K562 (cell line): ENCODE measurements at regions not wholly inside any gene's neighbourhood (a gene's known extent, or its start where the extent isn't known, plus 50 kb on each side); places are given as distances from the start of the nearest gene placed in this dataset.

ENCODE experiments used
- ATAC-seq: fragments of 200-7000 bp; cut with Tn5 transposase; 3 replicates; pipeline ENCODE4 v1.9.1; 2020; ENCODE audit warnings: moderate library complexity
- BruUV-seq: library from RNA; stranded (reverse); fragments of 400-500 nt; replicated peaks from 2 replicates; lab custom pipeline; 2021; lab: Mats Ljungman, UMichigan
- CTCF ChIA-PET: fragments of 300-600 bp; formaldehyde crosslinking; extraction: SDS; loops from one replicate; lab custom pipeline; 2021; ENCODE audit warnings: low intra/inter-chr PET ratio; lab: Yijun Ruan, JAX
- POLR2A ChIA-PET: fragments of 300-600, 350-650 bp; sonication (Branson Sonifier 250); formaldehyde crosslinking; extraction: SDS; loops from one replicate; lab custom pipeline; 2021; ENCODE audit warnings: antibody characterized with exemption, inconsistent platforms; lab: Yijun Ruan, JAX
- DNase-seq, 4 experiments: peaks; one replicate each; pipeline versions ENCODE4 v3.0.0 to v3.0.0-alpha.2; 2011 to 2018; ENCODE audit warnings: low spot score in 3 of 4, mixed read lengths in 3 of 4; ENCODE audit errors: extremely low read depth in 1 of 4
- FAIRE-seq: peaks from 2 replicates; lab custom pipeline; 2011; peaks lifted over from hg19 to GRCh38; lab: Jason Lieb, UNC
- H2AFZ ChIP-seq: 2 replicates; pipeline ENCODE4 v1.6.0; 2011; ENCODE audit warnings: low read depth, low read length, control low read depth, inconsistent platforms
- H3K27ac ChIP-seq: fragments of 200-600 bp; 3 replicates; pipeline ENCODE4 v1.8.0; 2011; ENCODE audit warnings: low read depth, mild to moderate bottlenecking, control low read depth, inconsistent platforms, low read length, moderate library complexity, mixed read lengths; ENCODE audit errors: extremely low read depth
- H3K27me3 ChIP-seq, 2 experiments: fragments of 300-600 bp in 1 of 2; 2 replicates in 1 of 2; 3 replicates in 1 of 2; pipeline versions ENCODE4 v1.6.0 to v1.8.0; 2011; ENCODE audit warnings: inconsistent platforms in 2 of 2, low read length in 2 of 2, mild to moderate bottlenecking in 1 of 2, mixed read lengths in 1 of 2, moderate library complexity in 1 of 2; ENCODE audit not compliant: control insufficient read depth in 2 of 2, insufficient read depth in 2 of 2
- H3K36me3 ChIP-seq: fragments of 300-600 bp; 3 replicates; pipeline ENCODE4 v1.8.0; 2011; ENCODE audit warnings: mild to moderate bottlenecking, low read length, inconsistent platforms; ENCODE audit not compliant: control insufficient read depth, insufficient read depth
- H3K4me1 ChIP-seq, 2 experiments: fragments of 200-600 bp in 1 of 2; replicated peaks in 1 of 2; 2 replicates in 1 of 2; 3 replicates in 1 of 2; pipeline versions ENCODE4 v1.5.1 to v1.8.0; 2011; ENCODE audit warnings: inconsistent platforms in 2 of 2, low read length in 2 of 2, mild to moderate bottlenecking in 1 of 2, mixed read lengths in 1 of 2, moderate library complexity in 1 of 2; ENCODE audit not compliant: control insufficient read depth in 2 of 2, insufficient read depth in 2 of 2
- H3K4me2 ChIP-seq: 2 replicates; pipeline ENCODE4 v1.6.1; 2011; ENCODE audit warnings: low read length, control low read depth, inconsistent platforms, mixed read lengths; ENCODE audit not compliant: insufficient read depth
- H3K4me3 ChIP-seq: fragments of 200-600 bp; sonication (generic), shearing (Covaris generic); 2 replicates; pipeline ENCODE4 v1.5.1; 2016; ENCODE audit warnings: control low read depth, inconsistent platforms
- H3K79me2 ChIP-seq: fragments of 200-600 bp; 3 replicates; pipeline ENCODE4 v1.8.0; 2011; ENCODE audit warnings: low read length, inconsistent platforms; ENCODE audit not compliant: control insufficient read depth, insufficient read depth
- H3K9ac ChIP-seq, 2 experiments: 2 replicates each; pipeline versions ENCODE4 v1.6.0 to v1.6.1; 2011; ENCODE audit warnings: low read depth in 2 of 2, low read length in 2 of 2, control low read depth in 1 of 2, inconsistent platforms in 1 of 2, mild to moderate bottlenecking in 1 of 2, mixed read lengths in 1 of 2; ENCODE audit not compliant: insufficient read depth in 1 of 2
- H3K9me1 ChIP-seq: one replicate; pipeline ENCODE4 v1.6.0; 2011; ENCODE audit warnings: inconsistent platforms, mild to moderate bottlenecking, low read length, moderate library complexity; ENCODE audit not compliant: control insufficient read depth, insufficient read depth
- H3K9me3 ChIP-seq: replicated peaks from 2 replicates; pipeline ENCODE4 v1.5.1; 2011; ENCODE audit warnings: low read depth, low read length, inconsistent platforms; ENCODE audit not compliant: control insufficient read depth, insufficient read depth
- H4K20me1 ChIP-seq: replicated peaks from 2 replicates; pipeline ENCODE4 v1.6.1; 2011; ENCODE audit warnings: low read length, inconsistent platforms, mixed read lengths; ENCODE audit not compliant: control insufficient read depth, insufficient read depth
- C11orf30 ChIP-seq: fragments of 450-650 bp; IDR thresholded peaks from 2 replicates; pipeline ENCODE4 v1.6.1; 2016; ENCODE audit warnings: low read depth, mild to moderate bottlenecking
- CBX8 ChIP-seq: fragments of 200-600 bp; sonication (generic); IDR thresholded peaks from 2 replicates; pipeline ENCODE4 v1.6.1; 2012; ENCODE audit warnings: borderline replicate concordance, mixed run types, low read depth, mild to moderate bottlenecking, moderate library complexity, mixed read lengths, low read length, control low read depth, inconsistent platforms; ENCODE audit not compliant: poor library complexity, severe bottlenecking; ENCODE audit errors: extremely low read depth
- HDAC2 ChIP-seq: fragments of 450-650 bp; IDR thresholded peaks from 2 replicates; pipeline ENCODE4 v1.6.1; 2016; ENCODE audit warnings: mild to moderate bottlenecking
- KAT7 ChIP-seq: sonication (generic); formaldehyde crosslinking; IDR thresholded peaks from 2 replicates; pipeline ENCODE4 v1.8.0; 2022; ENCODE audit warnings: missing genetic modification reagents, mild to moderate bottlenecking, borderline replicate concordance
- KLF16 ChIP-seq: IDR thresholded peaks from 2 replicates; pipeline ENCODE4 v1.6.1; 2016; ENCODE audit warnings: antibody characterized with exemption
- MYC ChIP-seq, 2 experiments: fragments of 250-450 bp in 1 of 2; sonication (Bioruptor Pico) in 1 of 2; IDR thresholded peaks; 2 replicates each; pipeline versions ENCODE4 v1.5.1 to v1.6.1; 2012 to 2021; ENCODE audit warnings: low read depth in 2 of 2, borderline replicate concordance in 1 of 2, improper control_type of control experiment in 1 of 2, low read length in 1 of 2, mild to moderate bottlenecking in 1 of 2, moderate library complexity in 1 of 2
- NR2F6 ChIP-seq: fragments of 450-650 bp; formaldehyde crosslinking; IDR thresholded peaks from 2 replicates; pipeline ENCODE4 v1.4.0; 2020; ENCODE audit warnings: mild to moderate bottlenecking
- TBP ChIP-seq: optimal IDR thresholded peaks from 2 replicates; pipeline ENCODE3; 2011; ENCODE audit warnings: low read depth, low read length, improper control_type of control experiment
- ZBTB17 ChIP-seq: fragments of 450-650 bp; formaldehyde crosslinking; IDR thresholded peaks from 2 replicates; pipeline ENCODE4 v1.4.0; 2020; ENCODE audit warnings: mild to moderate bottlenecking
- ZNF140 ChIP-seq: fragments of 250-450 bp; sonication (Bioruptor Pico); IDR thresholded peaks from 2 replicates; pipeline ENCODE4 v1.8.0; 2021; ENCODE audit warnings: moderate library complexity, mild to moderate bottlenecking, inconsistent platforms
- ZNF696 ChIP-seq: fragments of 250-450 bp; sonication (Bioruptor Pico); conservative IDR thresholded peaks from 2 replicates; pipeline ENCODE4 v1.4.0; 2020; ENCODE audit warnings: mild to moderate bottlenecking, moderate library complexity
- WGBS: fragments of 100-300 bp; shearing (Covaris generic); methylation state at CpG from one replicate; pipeline ENCODE4 v1.1.6; 2016; ENCODE audit warnings: low coverage, mixed read lengths; ENCODE audit not compliant: insufficient coverage; ENCODE audit errors: missing lambda C conversion rate; 5-methylcytosine and 5-hydroxymethylcytosine counted together
- in situ Hi-C: fragments of 300-500 bp; cut with MboI; formaldehyde crosslinking; loops from 4 replicates; pipeline ENCODE4 v1.15.0; 2018; ENCODE audit warnings: inconsistent platforms, mixed read lengths
- intact Hi-C: fragments of 100-400 bp; cut with micrococcal nuclease; formaldehyde crosslinking; loops from 2 replicates; pipeline ENCODE4 v1.14.2; 2022
- TF ChIP-seq, protein P1 (sequence below): sonication (generic); formaldehyde crosslinking; IDR thresholded peaks from 2 replicates; pipeline ENCODE4 v1.8.1; 2023; ENCODE audit warnings: mild to moderate bottlenecking, missing genetic modification reagents
- TF ChIP-seq, protein P2 (sequence below): sonication (generic); formaldehyde crosslinking; IDR thresholded peaks from 2 replicates; pipeline ENCODE4 v1.8.0; 2022; ENCODE audit warnings: mild to moderate bottlenecking, missing genetic modification reagents
- TF ChIP-seq, protein P3 (sequence below): fragments of 150-350 bp; conservative IDR thresholded peaks from 2 replicates; pipeline ENCODE4 v1.6.1; 2014; ENCODE audit warnings: low read length
- TF ChIP-seq, protein P4 (sequence below): sonication (generic); formaldehyde crosslinking; IDR thresholded peaks from 2 replicates; pipeline ENCODE4 v1.8.0; 2022; ENCODE audit warnings: mild to moderate bottlenecking, missing genetic modification reagents

DNA sequence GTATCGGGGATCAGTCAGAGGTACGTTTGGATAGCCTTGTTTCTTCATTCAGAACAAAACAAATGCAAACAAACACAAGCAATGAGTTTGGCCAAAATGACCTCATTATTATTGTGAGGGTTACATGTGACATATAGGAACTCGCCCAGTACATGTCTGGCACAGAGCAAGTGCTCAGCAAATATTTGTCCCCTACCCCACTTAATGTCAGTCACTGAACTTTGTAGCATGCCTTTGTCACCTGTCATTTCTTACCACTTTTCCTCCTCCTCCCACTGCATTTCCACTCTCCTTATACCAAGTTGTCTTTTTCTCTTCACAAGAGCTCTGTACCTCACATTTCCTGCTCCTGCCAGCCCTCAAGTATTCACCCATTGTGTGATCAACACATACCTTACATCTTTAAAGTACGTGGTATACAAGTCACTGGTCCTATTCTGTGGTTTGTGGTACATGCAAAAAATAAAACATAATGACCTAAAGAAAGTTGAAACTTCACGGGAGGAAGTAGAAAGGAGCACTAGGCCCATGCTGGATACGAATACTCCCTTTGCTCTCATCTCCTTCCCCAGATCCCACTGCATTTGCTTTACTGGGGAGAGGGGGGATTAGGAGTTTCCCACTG lies 236.0 kb downstream of the INHBA start:
- ChIA-PET POLR2A (no interaction called here), CTCF (no interaction called here)
- 2% methylated on average over 6 of the region's 6 CpGs for WGBS
- H3K9me3 ChIP-seq, result 0 out of 2 replicates have a peak, but pooled peaks cover 1% of the 10 kb centered on the region
- no peaks in the 10 kb centered on the region for H3K9me1 ChIP-seq
- in situ Hi-C loops, result no loop called here
- no peak overlapping the region for H3K27ac ChIP-seq
- H3K4me1 ChIP-seq, result no peaks in the 10 kb centered on the region
- no TSS peak for BruUV-seq
- DNase-seq (no peak), ATAC-seq (no peak), FAIRE-seq (no peak)
- no peaks in the 10 kb centered on the region for H3K27me3 ChIP-seq
- no peaks in the 10 kb centered on the region for H3K36me3 ChIP-seq
- no peak overlapping the region for H2AFZ ChIP-seq
- TF ChIP-seq ZNF696 (no peak), KAT7 (CRISPR knock-in tag) (no peak), KLF16 (no peak), ZBTB17 (CRISPR knock-in tag) (no peak), TBP (no peak), HDAC2 (no peak), MYC (IDR thresholded peaks at IDR 0.05; ENCODE audit: low read depth, low read length) (no peak), MYC (CRISPR knock-in tag; IDR thresholded peaks at IDR 0.05; ENCODE audit: borderline replicate concordance, low read depth) (no peak), CBX8 (no peak), C11orf30 (no peak), ZNF140 (no peak), NR2F6 (CRISPR knock-in tag) (no peak)
- TF ChIP-seq, protein P1, sequence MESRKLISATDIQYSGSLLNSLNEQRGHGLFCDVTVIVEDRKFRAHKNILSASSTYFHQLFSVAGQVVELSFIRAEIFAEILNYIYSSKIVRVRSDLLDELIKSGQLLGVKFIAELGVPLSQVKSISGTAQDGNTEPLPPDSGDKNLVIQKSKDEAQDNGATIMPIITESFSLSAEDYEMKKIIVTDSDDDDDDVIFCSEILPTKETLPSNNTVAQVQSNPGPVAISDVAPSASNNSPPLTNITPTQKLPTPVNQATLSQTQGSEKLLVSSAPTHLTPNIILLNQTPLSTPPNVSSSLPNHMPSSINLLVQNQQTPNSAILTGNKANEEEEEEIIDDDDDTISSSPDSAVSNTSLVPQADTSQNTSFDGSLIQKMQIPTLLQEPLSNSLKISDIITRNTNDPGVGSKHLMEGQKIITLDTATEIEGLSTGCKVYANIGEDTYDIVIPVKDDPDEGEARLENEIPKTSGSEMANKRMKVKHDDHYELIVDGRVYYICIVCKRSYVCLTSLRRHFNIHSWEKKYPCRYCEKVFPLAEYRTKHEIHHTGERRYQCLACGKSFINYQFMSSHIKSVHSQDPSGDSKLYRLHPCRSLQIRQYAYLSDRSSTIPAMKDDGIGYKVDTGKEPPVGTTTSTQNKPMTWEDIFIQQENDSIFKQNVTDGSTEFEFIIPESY, result no peak
- TF ChIP-seq, protein P2, sequence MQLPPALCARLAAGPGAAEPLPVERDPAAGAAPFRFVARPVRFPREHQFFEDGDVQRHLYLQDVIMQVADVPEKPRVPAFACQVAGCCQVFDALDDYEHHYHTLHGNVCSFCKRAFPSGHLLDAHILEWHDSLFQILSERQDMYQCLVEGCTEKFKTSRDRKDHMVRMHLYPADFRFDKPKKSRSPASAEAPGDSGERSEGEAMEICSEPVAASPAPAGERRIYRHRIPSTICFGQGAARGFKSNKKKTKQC (CRISPR knock-in tag), result no peak
- TF ChIP-seq, protein P3, sequence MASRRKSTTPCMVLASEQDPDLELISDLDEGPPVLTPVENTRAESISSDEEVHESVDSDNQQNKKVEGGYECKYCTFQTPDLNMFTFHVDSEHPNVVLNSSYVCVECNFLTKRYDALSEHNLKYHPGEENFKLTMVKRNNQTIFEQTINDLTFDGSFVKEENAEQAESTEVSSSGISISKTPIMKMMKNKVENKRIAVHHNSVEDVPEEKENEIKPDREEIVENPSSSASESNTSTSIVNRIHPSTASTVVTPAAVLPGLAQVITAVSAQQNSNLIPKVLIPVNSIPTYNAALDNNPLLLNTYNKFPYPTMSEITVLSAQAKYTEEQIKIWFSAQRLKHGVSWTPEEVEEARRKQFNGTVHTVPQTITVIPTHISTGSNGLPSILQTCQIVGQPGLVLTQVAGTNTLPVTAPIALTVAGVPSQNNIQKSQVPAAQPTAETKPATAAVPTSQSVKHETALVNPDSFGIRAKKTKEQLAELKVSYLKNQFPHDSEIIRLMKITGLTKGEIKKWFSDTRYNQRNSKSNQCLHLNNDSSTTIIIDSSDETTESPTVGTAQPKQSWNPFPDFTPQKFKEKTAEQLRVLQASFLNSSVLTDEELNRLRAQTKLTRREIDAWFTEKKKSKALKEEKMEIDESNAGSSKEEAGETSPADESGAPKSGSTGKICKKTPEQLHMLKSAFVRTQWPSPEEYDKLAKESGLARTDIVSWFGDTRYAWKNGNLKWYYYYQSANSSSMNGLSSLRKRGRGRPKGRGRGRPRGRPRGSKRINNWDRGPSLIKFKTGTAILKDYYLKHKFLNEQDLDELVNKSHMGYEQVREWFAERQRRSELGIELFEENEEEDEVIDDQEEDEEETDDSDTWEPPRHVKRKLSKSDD, result no peak
- TF ChIP-seq, protein P4, sequence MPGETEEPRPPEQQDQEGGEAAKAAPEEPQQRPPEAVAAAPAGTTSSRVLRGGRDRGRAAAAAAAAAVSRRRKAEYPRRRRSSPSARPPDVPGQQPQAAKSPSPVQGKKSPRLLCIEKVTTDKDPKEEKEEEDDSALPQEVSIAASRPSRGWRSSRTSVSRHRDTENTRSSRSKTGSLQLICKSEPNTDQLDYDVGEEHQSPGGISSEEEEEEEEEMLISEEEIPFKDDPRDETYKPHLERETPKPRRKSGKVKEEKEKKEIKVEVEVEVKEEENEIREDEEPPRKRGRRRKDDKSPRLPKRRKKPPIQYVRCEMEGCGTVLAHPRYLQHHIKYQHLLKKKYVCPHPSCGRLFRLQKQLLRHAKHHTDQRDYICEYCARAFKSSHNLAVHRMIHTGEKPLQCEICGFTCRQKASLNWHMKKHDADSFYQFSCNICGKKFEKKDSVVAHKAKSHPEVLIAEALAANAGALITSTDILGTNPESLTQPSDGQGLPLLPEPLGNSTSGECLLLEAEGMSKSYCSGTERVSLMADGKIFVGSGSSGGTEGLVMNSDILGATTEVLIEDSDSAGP (CRISPR knock-in tag), result no peak
- H4K20me1 ChIP-seq, result no peaks in the 10 kb centered on the region
- H3K79me2 ChIP-seq, result no peaks in the 10 kb centered on the region
- intact Hi-C loops, result no loop called here
- H3K4me2 ChIP-seq, result no peak overlapping the region
- no peak overlapping the region for H3K9ac ChIP-seq
- no peak overlapping the region for H3K4me3 ChIP-seq
